Thyroid gland (tissue), 4 donors: ENCODE measurements at regions not wholly inside any gene's neighbourhood (a gene's known extent, or its start where the extent isn't known, plus 50 kb on each side); places are given as distances from the start of the nearest gene placed in this dataset.

Source experiments
- DNase-seq, 2 donors: peaks; one replicate each; pipeline ENCODE4 v3.0.0-alpha.2; 2019
- H3K27ac ChIP-seq, 3 donors: fragments of 200-600 bp; sonication (generic); 1 replicate in 2 of 3; 2 replicates in 1 of 3; pipeline ENCODE4 v1.5.1; 2016 to 2019; ENCODE audit warnings: mild to moderate bottlenecking in 1 of 3, moderate library complexity in 1 of 3
- H3K27me3 ChIP-seq: fragments of 200-600 bp; sonication (generic); one replicate; pipeline ENCODE4 v1.5.1; 2019
- H3K36me3 ChIP-seq, 2 donors: fragments of 200-600 bp; sonication (generic); one replicate each; pipeline ENCODE4 v1.5.1; 2016 to 2019
- H3K4me1 ChIP-seq, 2 donors: fragments of 200-600 bp; sonication (generic); one replicate each; pipeline ENCODE4 v1.5.1; 2017 to 2019
- H3K4me3 ChIP-seq, 3 donors: fragments of 200-600 bp; sonication (generic); replicated peaks in 1 of 3; 1 replicate in 2 of 3; 2 replicates in 1 of 3; pipeline ENCODE4 v1.5.1; 2016; ENCODE audit warnings: mild to moderate bottlenecking in 1 of 3
- H3K9me3 ChIP-seq: fragments of 200-600 bp; sonication (generic); one replicate; pipeline ENCODE4 v1.5.1; 2017
- POLR2A ChIP-seq, 2 donors: fragments of 450-650 bp; IDR thresholded peaks; one replicate each; pipeline ENCODE4 v1.6.1; 2017; ENCODE audit warnings: antibody characterized with exemption in 2 of 2, mild to moderate bottlenecking in 2 of 2, moderate library complexity in 1 of 2
- WGBS, 2 donors: methylation state at CpG; one replicate each; pipeline ENCODE4 v1.1.5; 2017; 5-methylcytosine and 5-hydroxymethylcytosine counted together
- intact Hi-C: fragments of 100-400 bp; cut with DNase I; formaldehyde crosslinking; loops from one replicate; pipeline ENCODE4 v1.15.1; 2023
- TF ChIP-seq, protein P1 (sequence below), 6 experiments: fragments of 200-600 bp in 3 of 6; fragments of 450-650 bp in 3 of 6; sonication (generic) in 3 of 6; IDR thresholded peaks; one replicate each; pipeline ENCODE4 v1.5.1; 2016 to 2019; ENCODE audit warnings: antibody characterized with exemption in 6 of 6, mild to moderate bottlenecking in 2 of 6, inconsistent platforms in 1 of 6, moderate library complexity in 1 of 6

DNA sequence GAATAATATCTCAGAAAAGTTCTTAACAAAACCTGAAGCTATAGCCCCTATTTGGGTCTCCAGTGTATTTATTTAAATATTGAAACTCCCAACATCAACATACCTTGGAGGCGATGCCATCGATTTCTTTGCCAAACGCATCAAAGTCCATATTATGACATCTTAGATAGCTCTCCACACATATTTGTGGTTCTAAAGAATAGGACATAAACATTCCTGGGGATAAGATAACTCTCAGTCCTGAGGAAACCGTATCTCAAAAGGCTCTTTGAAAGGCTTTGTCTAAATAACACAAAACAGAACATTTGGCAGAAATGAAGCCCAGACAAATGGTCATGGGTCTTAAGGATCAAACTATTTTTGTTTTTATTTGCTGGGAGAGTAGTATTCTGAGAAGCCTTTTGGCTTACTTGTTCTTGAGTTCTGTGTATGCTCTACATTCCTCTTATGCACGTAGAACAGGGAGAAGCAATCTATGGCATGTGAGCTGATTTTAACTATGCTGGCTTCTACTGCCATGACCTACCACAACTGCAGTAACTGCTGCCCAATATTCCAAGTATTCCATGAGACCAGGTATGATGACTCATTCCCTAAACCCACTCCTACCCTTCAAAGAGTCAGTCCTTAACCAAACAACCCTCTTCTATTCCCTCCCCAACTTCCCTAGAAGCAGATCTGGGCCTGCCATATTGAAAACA is 279.0 kb upstream of the ZFHX3 start:
- Histone ChIP-seq H3K4me1 (peaks cover 14 to 27% of the 10 kb centered on the region in 2 donors), H3K9me3 (no peaks in the 10 kb centered on the region), H3K27ac (no peak overlapping the region), H3K27me3 (no peaks in the 10 kb centered on the region), H3K4me3 (no peak overlapping the region), H3K36me3 (no peaks in the 10 kb centered on the region)
- intact Hi-C loops = no loop called here
- WGBS, 2 donors = 66% methylated on average over 5 of the region's 5 CpGs
- DNase-seq = no peak
- TF ChIP-seq, protein P1, sequence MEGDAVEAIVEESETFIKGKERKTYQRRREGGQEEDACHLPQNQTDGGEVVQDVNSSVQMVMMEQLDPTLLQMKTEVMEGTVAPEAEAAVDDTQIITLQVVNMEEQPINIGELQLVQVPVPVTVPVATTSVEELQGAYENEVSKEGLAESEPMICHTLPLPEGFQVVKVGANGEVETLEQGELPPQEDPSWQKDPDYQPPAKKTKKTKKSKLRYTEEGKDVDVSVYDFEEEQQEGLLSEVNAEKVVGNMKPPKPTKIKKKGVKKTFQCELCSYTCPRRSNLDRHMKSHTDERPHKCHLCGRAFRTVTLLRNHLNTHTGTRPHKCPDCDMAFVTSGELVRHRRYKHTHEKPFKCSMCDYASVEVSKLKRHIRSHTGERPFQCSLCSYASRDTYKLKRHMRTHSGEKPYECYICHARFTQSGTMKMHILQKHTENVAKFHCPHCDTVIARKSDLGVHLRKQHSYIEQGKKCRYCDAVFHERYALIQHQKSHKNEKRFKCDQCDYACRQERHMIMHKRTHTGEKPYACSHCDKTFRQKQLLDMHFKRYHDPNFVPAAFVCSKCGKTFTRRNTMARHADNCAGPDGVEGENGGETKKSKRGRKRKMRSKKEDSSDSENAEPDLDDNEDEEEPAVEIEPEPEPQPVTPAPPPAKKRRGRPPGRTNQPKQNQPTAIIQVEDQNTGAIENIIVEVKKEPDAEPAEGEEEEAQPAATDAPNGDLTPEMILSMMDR (IDR thresholded peaks at IDR 0.05) = no peak
- no peak for TF ChIP-seq POLR2A (IDR thresholded peaks at IDR 0.05)

DNA sequence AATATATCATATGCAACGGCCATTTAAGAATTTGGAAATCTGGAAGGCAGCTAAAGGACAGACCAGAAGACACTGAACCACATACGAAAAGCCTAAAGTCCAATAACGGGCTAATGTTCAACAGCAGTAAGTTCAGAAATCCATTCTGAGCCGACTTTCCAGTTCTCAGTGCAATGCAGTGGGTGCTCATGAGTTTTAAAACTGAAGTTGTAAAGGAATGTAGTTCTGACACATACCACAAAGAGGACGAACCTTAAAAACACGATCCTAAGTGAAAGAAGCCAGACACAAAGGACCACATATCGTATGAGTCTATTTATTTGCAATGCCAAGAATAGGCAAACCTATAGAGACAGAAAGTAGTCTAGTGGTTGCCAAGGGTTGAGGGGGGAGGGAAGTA is 278.3 kb upstream of the ZFHX3 start:
- no peak overlapping the region for H3K27ac ChIP-seq

DNA sequence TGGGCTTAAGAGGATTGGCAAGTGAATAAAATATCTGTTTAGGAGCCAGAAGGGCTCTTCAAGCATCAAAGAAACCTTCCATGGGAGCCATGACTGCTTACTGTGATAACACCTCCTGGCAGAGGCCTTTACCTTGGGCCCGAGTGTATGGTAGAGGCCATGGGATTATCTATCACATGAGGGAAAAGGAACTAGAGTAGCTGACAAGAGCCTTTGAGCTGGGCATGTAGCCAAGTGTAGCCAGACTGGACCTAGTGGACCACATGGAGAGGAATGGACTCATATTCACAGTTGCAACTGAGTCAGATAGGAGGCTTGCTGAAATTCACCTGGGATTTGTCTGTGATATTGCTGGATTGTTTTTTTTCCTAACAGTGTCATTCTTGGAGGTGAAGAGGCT is 276.0 kb upstream of the ZFHX3 start:
- Histone ChIP-seq H3K9me3 (no peaks in the 10 kb centered on the region), H3K27ac (no peak overlapping the region), H3K36me3 (no peaks in the 10 kb centered on the region), H3K4me3 (no peak overlapping the region), H3K4me1 (peaks cover 0 to 6% of the 10 kb centered on the region in 2 donors), H3K27me3 (no peaks in the 10 kb centered on the region)
- intact Hi-C loops = no loop called here
- peak; percentile 62 to 67 for DNase-seq
- WGBS, 2 donors = 29 to 33% methylated on average over 1 of the region's 1 CpG
- TF ChIP-seq, protein P1 (IDR thresholded peaks at IDR 0.05) = no peak
- no peak for TF ChIP-seq POLR2A (IDR thresholded peaks at IDR 0.05)

More for the DNA sequence above, 278.3 kb upstream of the ZFHX3 start:
- no peaks in the 10 kb centered on the region for H3K9me3 ChIP-seq
- no peak for DNase-seq
- intact Hi-C loops = no loop called here
- TF ChIP-seq, protein P1 (IDR thresholded peaks at IDR 0.05) = no peak
- TF ChIP-seq POLR2A (IDR thresholded peaks at IDR 0.05) = no peak
- H3K4me3 ChIP-seq = no peak overlapping the region
- no peaks in the 10 kb centered on the region for H3K36me3 ChIP-seq
- peaks cover 14 to 27% of the 10 kb centered on the region in 2 donors for H3K4me1 ChIP-seq
- 85 to 92% methylated on average over 7 of the region's 7 CpGs for WGBS, 2 donors
- no peaks in the 10 kb centered on the region for H3K27me3 ChIP-seq

DNA sequence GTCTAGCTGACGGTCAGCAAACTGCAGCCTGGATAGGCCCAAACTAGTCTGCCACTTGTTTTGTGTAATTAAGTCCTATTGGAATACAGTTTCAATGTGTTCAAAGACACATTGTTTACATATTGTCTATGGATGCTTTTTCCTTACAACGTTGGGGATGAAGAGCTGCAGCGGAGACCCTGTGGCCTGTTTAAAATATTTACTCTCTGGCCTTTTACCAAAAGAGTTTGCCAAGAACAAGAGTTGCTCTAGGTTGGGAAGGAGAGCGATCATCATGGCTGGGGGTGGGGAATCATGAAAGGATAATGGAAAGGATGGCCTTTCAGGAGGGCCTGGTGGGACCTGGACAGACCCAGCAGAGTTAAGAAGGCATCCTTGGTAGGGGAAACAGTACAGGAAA is 274.9 kb upstream of the ZFHX3 start:
- Histone ChIP-seq H3K36me3 (no peaks in the 10 kb centered on the region), H3K4me1 (no peaks in the 10 kb centered on the region), H3K4me3 (no peak overlapping the region), H3K27me3 (no peaks in the 10 kb centered on the region), H3K27ac (no peak overlapping the region), H3K9me3 (no peaks in the 10 kb centered on the region)
- 85 to 87% methylated on average over 4 of the region's 4 CpGs for WGBS, 2 donors
- intact Hi-C loops = no loop called here
- TF ChIP-seq, protein P1 (IDR thresholded peaks at IDR 0.05) = no peak
- TF ChIP-seq POLR2A (IDR thresholded peaks at IDR 0.05) = no peak
- no peak for DNase-seq

DNA sequence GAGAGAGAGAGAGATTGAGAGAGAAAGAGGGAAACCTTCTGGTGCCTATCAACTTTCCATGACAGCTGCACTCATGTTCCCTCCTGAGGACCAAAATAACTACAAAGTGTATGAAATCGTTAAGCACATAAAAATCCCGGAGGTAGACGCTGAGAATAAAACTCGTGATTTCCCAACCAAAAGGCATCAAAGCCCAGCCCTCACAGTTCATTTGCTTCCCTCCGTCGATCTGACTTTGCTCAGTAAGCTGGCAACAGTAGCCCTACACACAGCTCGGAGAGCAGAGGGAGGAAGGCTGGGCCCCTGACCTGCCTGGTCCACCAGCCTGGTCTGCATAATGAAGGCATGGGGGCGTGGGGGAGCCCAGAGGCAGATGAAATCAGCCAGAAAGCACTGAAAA is 273.9 kb upstream of the ZFHX3 start:
- DNase-seq = no peak
- Histone ChIP-seq H3K4me3 (no peak overlapping the region), H3K27ac (no peak overlapping the region), H3K9me3 (no peaks in the 10 kb centered on the region), H3K27me3 (no peaks in the 10 kb centered on the region), H3K36me3 (no peaks in the 10 kb centered on the region), H3K4me1 (no peaks in the 10 kb centered on the region)
- intact Hi-C loops = no loop called here
- 82 to 87% methylated on average over 8 of the region's 8 CpGs for WGBS, 2 donors
- no peak for TF ChIP-seq POLR2A (IDR thresholded peaks at IDR 0.05)
- TF ChIP-seq, protein P1 (IDR thresholded peaks at IDR 0.05) = no peak
